GM23338 (cell line): ENCODE measurements at regions not wholly inside any gene's neighbourhood (a gene's known extent, or its start where the extent isn't known, plus 50 kb on each side); places are given as distances from the start of the nearest gene placed in this dataset.

Experiments
- ATAC-seq: fragments of 200-7000 bp; cut with Tn5 transposase; 3 replicates; pipeline ENCODE4 v1.9.1; 2020
- DNase-seq: peaks from one replicate; pipeline ENCODE4 v3.0.0-alpha.2; 2015; ENCODE audit warnings: low spot score
- H2AFZ ChIP-seq: fragments of 200-600 bp; sonication (generic); 2 replicates; pipeline ENCODE4 v1.8.0; 2016; ENCODE audit warnings: antibody characterized with exemption, mild to moderate bottlenecking, moderate library complexity
- H3F3A ChIP-seq: fragments of 200-600 bp; sonication (generic); replicated peaks from 2 replicates; pipeline ENCODE4 v1.8.0; 2017; ENCODE audit warnings: antibody characterized with exemption, mixed run types, low read depth
- H3K27ac ChIP-seq: fragments of 200-600 bp; sonication (generic); 2 replicates; pipeline ENCODE4 v1.6.1; 2016; ENCODE audit warnings: low read depth
- H3K27me3 ChIP-seq: fragments of 200-600 bp; sonication (generic); 2 replicates; pipeline ENCODE4 v1.8.0; 2016; ENCODE audit warnings: mild to moderate bottlenecking, mixed run types, moderate library complexity; ENCODE audit not compliant: insufficient read depth
- H3K36me3 ChIP-seq: fragments of 200-600 bp; sonication (generic); 2 replicates; pipeline ENCODE4 v1.8.0; 2016; ENCODE audit warnings: mild to moderate bottlenecking; ENCODE audit not compliant: insufficient read depth
- H3K4me1 ChIP-seq: fragments of 200-600 bp; sonication (generic); 2 replicates; pipeline ENCODE4 v1.8.0; 2016; ENCODE audit warnings: mild to moderate bottlenecking, moderate library complexity; ENCODE audit not compliant: insufficient read depth
- H3K4me2 ChIP-seq: fragments of 200-600 bp; sonication (generic); 2 replicates; pipeline ENCODE4 v1.7.1; 2017; ENCODE audit warnings: mixed run types
- H3K4me3 ChIP-seq: fragments of 200-600 bp; sonication (generic); 2 replicates; pipeline ENCODE4 v1.6.1; 2016; ENCODE audit warnings: mixed run types
- H3K79me2 ChIP-seq: fragments of 200-600 bp; sonication (generic); replicated peaks from 2 replicates; pipeline ENCODE4 v1.8.0; 2017; ENCODE audit warnings: mild to moderate bottlenecking; ENCODE audit not compliant: insufficient read depth
- H3K9me2 ChIP-seq: fragments of 200-600 bp; sonication (generic); 2 replicates; pipeline ENCODE4 v1.8.0; 2017; ENCODE audit not compliant: insufficient read depth
- H4K20me1 ChIP-seq: fragments of 200-600 bp; sonication (generic); replicated peaks from 2 replicates; pipeline ENCODE4 v1.8.0; 2017; ENCODE audit warnings: mild to moderate bottlenecking; ENCODE audit not compliant: insufficient read depth
- H3K27ac Mint-ChIP-seq: 2 replicates; pipeline ENCODE4 v1.8.0; 2020; ENCODE audit warnings: inconsistent platforms, mild to moderate bottlenecking, moderate library complexity, mixed read lengths
- H3K27me3 Mint-ChIP-seq: 3 replicates; pipeline ENCODE4 v1.8.0; 2022; ENCODE audit warnings: low read depth, mild to moderate bottlenecking, moderate library complexity, mixed read lengths, inconsistent platforms; ENCODE audit not compliant: insufficient read depth, poor library complexity
- H3K36me3 Mint-ChIP-seq: 3 replicates; pipeline ENCODE4 v1.8.0; 2021; ENCODE audit warnings: low read depth, mild to moderate bottlenecking, inconsistent platforms, moderate library complexity, mixed read lengths
- H3K4me1 Mint-ChIP-seq: 3 replicates; pipeline ENCODE4 v1.8.0; 2020; ENCODE audit warnings: mild to moderate bottlenecking, inconsistent platforms, mixed read lengths
- H3K4me3 Mint-ChIP-seq: 3 replicates; pipeline ENCODE4 v1.8.0; 2021; ENCODE audit warnings: moderate library complexity, mild to moderate bottlenecking, inconsistent platforms, mixed read lengths
- H3K9me3 Mint-ChIP-seq: 3 replicates; pipeline ENCODE4 v1.8.0; 2020; ENCODE audit warnings: moderate library complexity, mild to moderate bottlenecking, inconsistent platforms, mixed read lengths
- CREB1 ChIP-seq: fragments of 250-450 bp; sonication (Bioruptor Pico); IDR thresholded peaks from 2 replicates; pipeline ENCODE4 v1.5.0; 2020; ENCODE audit warnings: low read depth, mild to moderate bottlenecking, moderate library complexity
- CTCF ChIP-seq, 2 experiments: fragments of 200-600 bp in 1 of 2; sonication (generic) in 1 of 2; conservative IDR thresholded peaks; 2 replicates each; pipeline versions ENCODE4 v1.5.1 to v1.6.1; 2016 to 2017; ENCODE audit warnings: antibody characterized with exemption in 2 of 2, low read depth in 2 of 2, mild to moderate bottlenecking in 2 of 2, moderate library complexity in 1 of 2
- EZH2 ChIP-seq: fragments of 200-600 bp; sonication (generic); IDR thresholded peaks from one replicate; pipeline ENCODE4 v1.8.0; 2017; ENCODE audit warnings: antibody characterized with exemption, mild to moderate bottlenecking, low read depth; ENCODE audit not compliant: unreplicated experiment
- EZH2phosphoT487 ChIP-seq: fragments of 200-600 bp; sonication (generic); IDR thresholded peaks from one replicate; pipeline ENCODE4 v1.8.1; 2018; ENCODE audit warnings: antibody characterized with exemption; ENCODE audit not compliant: unreplicated experiment
- NANOG ChIP-seq: IDR thresholded peaks from 2 replicates; pipeline ENCODE4 v1.6.1; 2016; ENCODE audit warnings: antibody characterized with exemption, borderline replicate concordance
- POLR2AphosphoS5 ChIP-seq: IDR thresholded peaks from 2 replicates; pipeline ENCODE4 v1.6.1; 2016; ENCODE audit warnings: antibody characterized with exemption, low read depth
- STAT1 ChIP-seq: IDR thresholded peaks from one replicate; pipeline ENCODE4 v1.6.1; 2016; ENCODE audit warnings: antibody characterized with exemption; ENCODE audit not compliant: unreplicated experiment
- ZNF114 ChIP-seq: fragments of 250-450 bp; sonication (Bioruptor Pico); IDR thresholded peaks from 2 replicates; pipeline ENCODE4 v1.5.0; 2020; ENCODE audit warnings: mild to moderate bottlenecking, moderate library complexity
- TF ChIP-seq, protein P1 (sequence below): IDR thresholded peaks from one replicate; pipeline ENCODE4 v1.6.1; 2018; ENCODE audit warnings: antibody characterized with exemption; ENCODE audit not compliant: unreplicated experiment

DNA sequence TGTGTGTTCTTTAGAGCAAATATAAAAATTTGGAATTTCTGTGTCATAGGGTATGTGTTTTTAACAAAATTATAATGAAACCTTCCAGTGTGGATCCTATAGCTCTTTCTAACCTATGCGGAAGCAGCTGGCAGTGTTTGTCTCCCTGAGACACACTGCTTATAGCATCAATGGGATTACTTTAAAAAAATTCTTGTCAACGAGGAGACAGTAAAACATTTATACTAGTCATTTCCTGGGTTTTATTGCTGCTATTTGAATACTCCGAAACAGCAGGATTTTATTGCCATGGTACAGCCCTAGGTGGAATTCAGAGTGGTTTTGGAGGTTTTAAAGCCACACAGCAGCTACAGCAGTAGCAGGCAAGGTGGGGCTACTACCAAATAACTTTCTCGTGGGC is 145.1 kb upstream of the IL1RAPL2 start:
- Histone ChIP-seq H3F3A (no peaks in the 10 kb centered on the region), H3K4me1 (no peaks in the 10 kb centered on the region), H3K27me3 (no peaks in the 10 kb centered on the region), H3K4me2 (no peak overlapping the region), H3K9me2 (no peaks in the 10 kb centered on the region), H4K20me1 (no peaks in the 10 kb centered on the region), H3K36me3 (no peaks in the 10 kb centered on the region), H3K4me3 (no peak overlapping the region), H3K79me2 (no peaks in the 10 kb centered on the region), H3K27ac (no peak overlapping the region), H2AFZ (no peak overlapping the region)
- TF ChIP-seq EZH2 (no peak), CREB1 (CRISPR knock-in tag) (no peak), NANOG (no peak), POLR2AphosphoS5 (no peak), CTCF (conservative IDR thresholded peaks at IDR 0.05; ENCODE audit: low read depth in 2 of 2) (no peak), EZH2phosphoT487 (no peak)
- TF ChIP-seq, protein P1, sequence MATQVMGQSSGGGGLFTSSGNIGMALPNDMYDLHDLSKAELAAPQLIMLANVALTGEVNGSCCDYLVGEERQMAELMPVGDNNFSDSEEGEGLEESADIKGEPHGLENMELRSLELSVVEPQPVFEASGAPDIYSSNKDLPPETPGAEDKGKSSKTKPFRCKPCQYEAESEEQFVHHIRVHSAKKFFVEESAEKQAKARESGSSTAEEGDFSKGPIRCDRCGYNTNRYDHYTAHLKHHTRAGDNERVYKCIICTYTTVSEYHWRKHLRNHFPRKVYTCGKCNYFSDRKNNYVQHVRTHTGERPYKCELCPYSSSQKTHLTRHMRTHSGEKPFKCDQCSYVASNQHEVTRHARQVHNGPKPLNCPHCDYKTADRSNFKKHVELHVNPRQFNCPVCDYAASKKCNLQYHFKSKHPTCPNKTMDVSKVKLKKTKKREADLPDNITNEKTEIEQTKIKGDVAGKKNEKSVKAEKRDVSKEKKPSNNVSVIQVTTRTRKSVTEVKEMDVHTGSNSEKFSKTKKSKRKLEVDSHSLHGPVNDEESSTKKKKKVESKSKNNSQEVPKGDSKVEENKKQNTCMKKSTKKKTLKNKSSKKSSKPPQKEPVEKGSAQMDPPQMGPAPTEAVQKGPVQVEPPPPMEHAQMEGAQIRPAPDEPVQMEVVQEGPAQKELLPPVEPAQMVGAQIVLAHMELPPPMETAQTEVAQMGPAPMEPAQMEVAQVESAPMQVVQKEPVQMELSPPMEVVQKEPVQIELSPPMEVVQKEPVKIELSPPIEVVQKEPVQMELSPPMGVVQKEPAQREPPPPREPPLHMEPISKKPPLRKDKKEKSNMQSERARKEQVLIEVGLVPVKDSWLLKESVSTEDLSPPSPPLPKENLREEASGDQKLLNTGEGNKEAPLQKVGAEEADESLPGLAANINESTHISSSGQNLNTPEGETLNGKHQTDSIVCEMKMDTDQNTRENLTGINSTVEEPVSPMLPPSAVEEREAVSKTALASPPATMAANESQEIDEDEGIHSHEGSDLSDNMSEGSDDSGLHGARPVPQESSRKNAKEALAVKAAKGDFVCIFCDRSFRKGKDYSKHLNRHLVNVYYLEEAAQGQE, result no peak
- Mint-ChIP-seq H3K27ac (no peak overlapping the region), H3K27me3 (no peaks in the 10 kb centered on the region), H3K9me3 (peaks cover 3% of the 10 kb centered on the region; the same call in 2 of the 3 replicates), H3K4me3 (no peak overlapping the region), H3K4me1 (peaks cover 3% of the 10 kb centered on the region), H3K36me3 (no peaks in the 10 kb centered on the region)
- no peak for ATAC-seq
- no peak for DNase-seq

DNA sequence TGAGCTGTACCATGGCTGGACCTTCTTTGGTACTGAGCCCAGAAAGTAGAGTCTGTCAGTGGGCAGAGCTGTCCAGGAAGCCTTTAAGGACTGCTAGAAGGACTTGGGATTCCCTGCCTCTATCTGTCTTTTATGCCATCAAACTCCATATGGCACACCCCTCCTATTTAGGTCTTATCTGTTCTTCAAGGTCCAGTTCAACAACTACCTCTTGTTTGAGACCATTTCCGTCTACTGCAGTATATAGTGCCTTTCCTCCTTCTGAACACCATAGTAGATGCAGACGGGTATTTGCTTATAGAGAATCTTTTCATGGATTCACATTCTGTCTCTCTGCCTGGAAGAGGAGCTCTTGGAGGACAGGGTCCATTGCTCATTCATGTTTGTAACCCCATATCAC is 146.1 kb upstream of the IL1RAPL2 start:
- no peak for DNase-seq
- Mint-ChIP-seq H3K4me1 (no peaks in the 10 kb centered on the region), H3K27me3 (no peaks in the 10 kb centered on the region), H3K9me3 (peaks cover 7% of the 10 kb centered on the region; the same call in 2 of the 3 replicates), H3K27ac (no peak overlapping the region), H3K4me3 (no peak overlapping the region), H3K36me3 (no peaks in the 10 kb centered on the region)
- no peaks in the 10 kb centered on the region for H3K9me2 ChIP-seq
- H3K27ac ChIP-seq, result no peak overlapping the region
- H3K27me3 ChIP-seq, result no peaks in the 10 kb centered on the region
- no peaks in the 10 kb centered on the region for H3K79me2 ChIP-seq
- no peaks in the 10 kb centered on the region for H3K36me3 ChIP-seq
- no peak overlapping the region for H3K4me3 ChIP-seq
- H3K4me1 ChIP-seq, result no peaks in the 10 kb centered on the region
- no peaks in the 10 kb centered on the region for H4K20me1 ChIP-seq
- no peaks in the 10 kb centered on the region for H3F3A ChIP-seq
- H2AFZ ChIP-seq, result no peak overlapping the region
- no peak for ATAC-seq
- H3K4me2 ChIP-seq, result no peak overlapping the region
- TF ChIP-seq POLR2AphosphoS5, result no peak
- TF ChIP-seq ZNF114, result no peak
- no peak for TF ChIP-seq STAT1
- no peak for TF ChIP-seq CTCF (conservative IDR thresholded peaks at IDR 0.05; ENCODE audit: low read depth in 2 of 2)
- TF ChIP-seq EZH2phosphoT487, result no peak
